AG10803 (cell line): ENCODE measurements at regions not wholly inside any gene's neighbourhood (a gene's known extent, or its start where the extent isn't known, plus 50 kb on each side); places are given as distances from the start of the nearest gene placed in this dataset.

Experiments used
- DNase-seq: peaks from one replicate; pipeline ENCODE4 v3.0.0; 2010; ENCODE audit warnings: low read depth
- H3K4me3 ChIP-seq: 2 replicates; pipeline ENCODE4 v1.5.1; 2011; ENCODE audit warnings: mild to moderate bottlenecking, low read length, control low read depth
- TF ChIP-seq, protein P1 (sequence below): conservative IDR thresholded peaks from 2 replicates; pipeline ENCODE4 v1.5.1; 2011; ENCODE audit warnings: mild to moderate bottlenecking, low read length, control low read depth, inconsistent platforms

DNA sequence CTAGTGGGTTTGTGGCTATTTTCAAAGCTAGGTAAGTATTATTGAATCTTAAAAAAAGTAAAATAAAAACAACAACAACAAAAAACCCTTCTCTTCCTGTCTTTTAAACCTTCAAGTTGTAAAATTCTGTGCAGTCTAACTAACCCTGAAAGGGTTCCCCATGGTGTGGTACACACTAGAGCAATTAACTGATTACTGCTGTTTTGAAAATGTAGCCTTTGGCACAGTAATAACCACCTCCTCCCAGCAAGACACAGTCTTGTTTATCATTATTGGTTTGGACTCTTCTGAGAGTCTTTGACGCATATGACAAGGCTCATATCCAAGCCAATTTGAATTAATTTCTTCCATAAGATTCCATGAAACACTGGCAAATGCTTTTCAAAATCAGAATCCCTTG is 2184.6 kb upstream of the PIK3C3 start:
- H3K4me3 ChIP-seq, result no peak overlapping the region
- TF ChIP-seq, protein P1, sequence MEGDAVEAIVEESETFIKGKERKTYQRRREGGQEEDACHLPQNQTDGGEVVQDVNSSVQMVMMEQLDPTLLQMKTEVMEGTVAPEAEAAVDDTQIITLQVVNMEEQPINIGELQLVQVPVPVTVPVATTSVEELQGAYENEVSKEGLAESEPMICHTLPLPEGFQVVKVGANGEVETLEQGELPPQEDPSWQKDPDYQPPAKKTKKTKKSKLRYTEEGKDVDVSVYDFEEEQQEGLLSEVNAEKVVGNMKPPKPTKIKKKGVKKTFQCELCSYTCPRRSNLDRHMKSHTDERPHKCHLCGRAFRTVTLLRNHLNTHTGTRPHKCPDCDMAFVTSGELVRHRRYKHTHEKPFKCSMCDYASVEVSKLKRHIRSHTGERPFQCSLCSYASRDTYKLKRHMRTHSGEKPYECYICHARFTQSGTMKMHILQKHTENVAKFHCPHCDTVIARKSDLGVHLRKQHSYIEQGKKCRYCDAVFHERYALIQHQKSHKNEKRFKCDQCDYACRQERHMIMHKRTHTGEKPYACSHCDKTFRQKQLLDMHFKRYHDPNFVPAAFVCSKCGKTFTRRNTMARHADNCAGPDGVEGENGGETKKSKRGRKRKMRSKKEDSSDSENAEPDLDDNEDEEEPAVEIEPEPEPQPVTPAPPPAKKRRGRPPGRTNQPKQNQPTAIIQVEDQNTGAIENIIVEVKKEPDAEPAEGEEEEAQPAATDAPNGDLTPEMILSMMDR, result no peak
- no peak for DNase-seq

DNA sequence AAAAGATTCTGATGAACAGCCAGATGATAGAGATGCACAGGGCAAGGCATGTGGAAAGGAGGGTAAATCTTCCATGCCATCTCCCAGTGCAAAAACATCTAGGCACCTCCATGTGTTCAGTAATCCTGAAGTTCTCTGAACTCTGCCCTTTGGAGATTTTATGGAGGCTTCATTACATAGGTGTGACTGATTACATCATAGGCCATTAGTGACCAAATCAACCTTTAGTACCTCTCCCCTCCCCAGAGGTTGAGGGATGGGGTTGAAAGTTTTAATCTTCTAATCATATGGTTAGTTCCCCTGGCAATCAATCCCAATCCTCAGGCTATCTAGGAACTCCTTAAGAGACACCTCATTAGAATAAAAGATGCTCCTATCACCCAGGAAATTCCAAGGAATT is 2190.2 kb upstream of the PIK3C3 start:
- no peak overlapping the region for H3K4me3 ChIP-seq
- DNase-seq, result no peak
- TF ChIP-seq, protein P1, result no peak

DNA sequence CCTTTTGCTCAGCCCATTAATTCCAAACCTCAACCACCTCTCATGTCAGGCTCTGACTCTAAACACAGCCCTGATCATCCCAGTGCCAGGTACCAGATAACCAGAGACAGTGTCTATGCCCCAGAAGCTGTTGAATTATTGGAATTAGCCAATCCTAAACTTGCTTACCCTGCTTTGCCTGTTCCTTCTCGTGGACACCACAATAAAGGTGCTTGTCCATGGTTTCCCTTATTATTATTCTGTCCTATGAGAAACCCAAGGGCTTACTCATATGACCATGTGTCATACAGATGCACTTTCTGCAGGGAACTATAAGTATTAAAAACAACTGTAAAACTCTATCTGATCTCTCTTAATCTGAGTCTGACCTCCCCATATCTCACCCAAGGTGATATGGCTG is 2193.8 kb upstream of the PIK3C3 start:
- no peak overlapping the region for H3K4me3 ChIP-seq
- TF ChIP-seq, protein P1, result no peak
- DNase-seq, result no peak

DNA sequence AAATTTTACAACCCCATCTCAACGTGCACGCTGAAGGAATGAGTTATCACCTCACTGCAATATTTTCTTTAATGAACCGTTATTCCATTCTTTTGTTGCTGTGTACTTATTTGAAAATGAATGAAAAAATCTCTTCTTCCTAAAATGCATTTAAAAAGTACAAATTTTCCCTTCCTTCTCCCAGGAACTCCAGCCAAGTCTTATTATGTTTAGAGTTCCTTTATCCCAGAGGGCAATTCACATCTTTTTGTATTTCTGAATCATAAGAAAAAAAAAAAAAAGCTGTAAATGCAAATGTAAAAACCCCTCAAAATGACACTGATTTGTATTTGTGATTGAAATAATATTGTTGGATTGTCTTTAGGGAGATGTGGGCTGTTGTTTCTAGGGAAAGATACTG is 2194.3 kb upstream of the CELF4 start:
- DNase-seq, result no peak
- TF ChIP-seq, protein P1, result no peak
- H3K4me3 ChIP-seq, result no peak overlapping the region

DNA sequence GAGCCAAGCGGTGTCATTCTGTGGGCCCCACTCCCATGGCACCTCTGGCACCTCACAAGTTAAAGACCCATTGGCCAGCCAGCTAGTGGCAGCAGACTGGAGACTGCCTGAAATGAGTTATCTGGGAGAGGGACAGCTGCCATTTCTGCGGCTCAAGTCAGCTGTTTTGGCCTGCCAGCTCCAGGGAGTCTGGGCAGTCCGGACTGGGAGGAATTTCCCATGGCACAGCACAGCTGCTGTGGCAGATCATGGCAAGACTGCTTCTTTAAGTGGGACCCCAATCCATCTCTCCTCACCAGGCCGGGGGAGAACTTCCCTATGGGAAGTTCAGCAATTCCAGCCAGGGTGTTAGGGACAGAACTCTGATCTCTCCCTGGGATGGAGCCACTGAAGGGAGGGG is 2187.6 kb upstream of the CELF4 start:
- H3K4me3 ChIP-seq, result no peak overlapping the region
- DNase-seq, result no peak
- TF ChIP-seq, protein P1, result no peak

DNA sequence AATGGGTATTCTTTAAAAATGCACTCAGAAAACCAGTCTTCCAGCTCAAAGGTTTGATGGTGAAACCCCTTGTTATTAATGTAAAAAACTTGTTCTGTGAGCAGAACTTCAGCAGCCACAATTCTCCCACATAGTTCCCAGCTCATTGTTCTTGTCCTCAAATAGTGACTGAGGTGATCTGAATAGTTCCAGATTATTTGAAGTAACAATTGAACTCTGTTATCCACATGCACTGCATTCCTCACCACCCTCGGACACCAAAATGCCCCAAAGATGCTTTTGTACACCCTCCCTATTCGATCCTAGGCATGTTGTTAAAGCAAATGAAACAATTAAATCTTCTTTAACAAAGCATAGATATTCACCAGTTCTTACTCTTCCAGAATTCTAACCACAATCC is 2186.8 kb upstream of the CELF4 start:
- TF ChIP-seq, protein P1, result no peak
- DNase-seq, result no peak
- no peak overlapping the region for H3K4me3 ChIP-seq

DNA sequence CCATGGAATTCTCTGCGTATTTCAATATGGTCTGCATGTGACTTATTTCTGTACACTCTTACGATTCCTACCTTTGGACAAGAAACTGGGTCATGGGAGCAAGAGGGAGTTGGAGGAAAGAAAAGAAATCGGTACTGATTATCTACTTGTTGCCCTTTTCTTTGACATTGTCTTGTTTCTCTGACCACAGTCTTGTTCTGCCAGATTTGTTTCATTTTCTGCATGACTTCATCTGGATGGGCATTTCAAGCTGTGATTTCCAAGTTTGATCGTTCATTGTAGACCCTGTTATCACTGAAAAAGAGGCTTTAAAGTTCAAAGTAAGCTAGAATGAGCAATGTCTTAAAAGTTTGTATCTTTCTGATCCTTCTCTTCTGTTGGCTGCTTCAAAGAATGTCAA is 2186.3 kb upstream of the CELF4 start:
- H3K4me3 ChIP-seq, result no peak overlapping the region
- DNase-seq, result no peak
- TF ChIP-seq, protein P1, result no peak
